ENCODE measurements at regions not wholly inside any gene's neighbourhood (a gene's known extent, or its start where the extent isn't known, plus 50 kb on each side); places are given as distances from the start of the nearest gene placed in this dataset.

- TF ChIP-seq, protein P1, sequence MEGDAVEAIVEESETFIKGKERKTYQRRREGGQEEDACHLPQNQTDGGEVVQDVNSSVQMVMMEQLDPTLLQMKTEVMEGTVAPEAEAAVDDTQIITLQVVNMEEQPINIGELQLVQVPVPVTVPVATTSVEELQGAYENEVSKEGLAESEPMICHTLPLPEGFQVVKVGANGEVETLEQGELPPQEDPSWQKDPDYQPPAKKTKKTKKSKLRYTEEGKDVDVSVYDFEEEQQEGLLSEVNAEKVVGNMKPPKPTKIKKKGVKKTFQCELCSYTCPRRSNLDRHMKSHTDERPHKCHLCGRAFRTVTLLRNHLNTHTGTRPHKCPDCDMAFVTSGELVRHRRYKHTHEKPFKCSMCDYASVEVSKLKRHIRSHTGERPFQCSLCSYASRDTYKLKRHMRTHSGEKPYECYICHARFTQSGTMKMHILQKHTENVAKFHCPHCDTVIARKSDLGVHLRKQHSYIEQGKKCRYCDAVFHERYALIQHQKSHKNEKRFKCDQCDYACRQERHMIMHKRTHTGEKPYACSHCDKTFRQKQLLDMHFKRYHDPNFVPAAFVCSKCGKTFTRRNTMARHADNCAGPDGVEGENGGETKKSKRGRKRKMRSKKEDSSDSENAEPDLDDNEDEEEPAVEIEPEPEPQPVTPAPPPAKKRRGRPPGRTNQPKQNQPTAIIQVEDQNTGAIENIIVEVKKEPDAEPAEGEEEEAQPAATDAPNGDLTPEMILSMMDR (IDR thresholded peaks at IDR 0.05) = no peak
Observed at GRCh38 chr3:170709046-170709445, 123.2 kb upstream of the SLC7A14 start.

GRCh38 chr3:170707899-170708298 is 122.0 kb upstream of the SLC7A14 start:
- TF ChIP-seq, protein P1 (IDR thresholded peaks at IDR 0.05) = no peak

DNA sequence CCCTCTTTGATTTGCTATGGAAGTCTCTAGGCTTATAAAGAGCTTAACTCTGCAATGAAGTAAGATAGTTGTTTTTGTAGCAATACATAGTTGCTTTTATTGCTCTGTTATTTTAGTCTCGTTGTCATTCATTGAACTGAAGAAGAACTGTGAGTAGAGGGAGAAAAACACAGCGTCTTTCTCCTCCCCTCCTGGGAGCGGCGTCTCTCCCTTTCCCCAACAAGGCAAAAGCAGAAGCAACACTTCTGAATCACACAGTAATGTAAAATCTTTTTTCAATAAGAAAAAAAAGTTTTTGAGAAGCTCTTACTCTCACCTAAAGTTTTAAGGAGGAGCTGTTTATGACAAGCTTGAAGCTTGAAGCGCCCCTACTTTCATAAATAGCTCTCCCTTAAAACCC is 119.3 kb upstream of the SLC7A14 start:
- TF ChIP-seq, protein P1 (IDR thresholded peaks at IDR 0.05) = no peak

DNA sequence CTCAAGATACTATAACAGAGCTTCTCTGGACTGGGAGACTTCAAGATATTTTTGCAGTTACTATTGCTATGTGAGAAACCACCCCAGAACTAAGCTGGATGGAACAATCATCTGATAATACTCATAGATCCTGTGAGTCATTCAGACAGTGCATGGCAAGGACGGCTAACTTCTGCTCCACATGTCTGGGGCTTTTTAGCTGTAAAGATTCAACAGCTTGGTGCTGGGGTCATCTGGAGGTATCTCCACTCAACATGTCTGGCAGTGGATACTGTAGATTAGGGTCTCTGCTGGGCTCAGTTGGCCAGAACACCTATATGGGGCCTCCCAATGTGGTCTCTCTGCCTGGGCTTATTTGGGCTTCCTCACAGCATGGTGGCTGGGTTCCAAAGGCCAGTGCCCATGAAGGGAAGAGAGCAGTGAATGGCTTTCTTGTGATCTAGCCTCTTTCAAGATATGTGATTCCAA is 117.3 kb upstream of the SLC7A14 start:
- TF ChIP-seq, protein P1 (IDR thresholded peaks at IDR 0.05) = no peak

GRCh38 chr3:170701696-170702678 is 116.1 kb upstream of the SLC7A14 start:
- TF ChIP-seq, protein P1 (IDR thresholded peaks at IDR 0.05) = no peak

- TF ChIP-seq, protein P1 (IDR thresholded peaks at IDR 0.05) = no peak
Observed at GRCh38 chr3:170700054-170700404, 114.2 kb upstream of the SLC7A14 start.

GRCh38 chr3:170699158-170700053 is 113.5 kb upstream of the SLC7A14 start:
- TF ChIP-seq, protein P1 (IDR thresholded peaks at IDR 0.05) = no peak

Measured in LNCAP (cell line).